GM12878 (cell line): ENCODE measurements at regions not wholly inside any gene's neighbourhood (a gene's known extent, or its start where the extent isn't known, plus 50 kb on each side); places are given as distances from the start of the nearest gene placed in this dataset.

Experiments used
- ATAC-seq: fragments of 200-7000 bp; cut with Tn5 transposase; 3 replicates; pipeline ENCODE4 v1.9.1; 2020; ENCODE audit warnings: mild to moderate bottlenecking, moderate library complexity
- BruUV-seq: library from RNA; stranded (reverse); fragments of 400-500 nt; replicated peaks from 2 replicates; lab custom pipeline; 2021; lab: Mats Ljungman, UMichigan
- CTCF ChIA-PET: fragments of 300-600 bp; sonication (Branson Sonifier 250); formaldehyde crosslinking; extraction: SDS; loops from one replicate; lab custom pipeline; 2021; ENCODE audit warnings: inconsistent platforms; lab: Yijun Ruan, JAX
- POLR2A ChIA-PET: fragments of 350-600 bp; formaldehyde crosslinking; extraction: SDS; loops from one replicate; lab custom pipeline; 2021; ENCODE audit warnings: inconsistent platforms; lab: Charles Lee
- RAD21 ChIA-PET: fragments of 300-600 bp; sonication (Branson Sonifier 250); formaldehyde crosslinking; loops from one replicate; lab custom pipeline; 2023; ENCODE audit warnings: antibody characterized with exemption; ENCODE audit not compliant: unreplicated experiment; lab: Charles Lee
- SMC1A ChIA-PET: fragments of 300-600 bp; sonication (Branson Sonifier 250); formaldehyde crosslinking; loops from one replicate; lab custom pipeline; 2023; ENCODE audit not compliant: unreplicated experiment, uncharacterized antibody; lab: Charles Lee
- DNase-seq: peaks from one replicate; pipeline ENCODE4 v3.0.0-alpha.2; 2011; ENCODE audit warnings: low read depth, low spot score
- FAIRE-seq: peaks from 3 replicates; lab custom pipeline; 2011; peaks lifted over from hg19 to GRCh38; lab: Jason Lieb, UNC
- H2AFZ ChIP-seq: 2 replicates; pipeline ENCODE4 v1.6.0; 2011; ENCODE audit warnings: low read depth, low read length, control low read depth; ENCODE audit not compliant: control insufficient read depth
- H3K27ac ChIP-seq: 2 replicates; pipeline ENCODE4 v1.5.1; 2011; ENCODE audit warnings: control low read depth; ENCODE audit not compliant: control insufficient read depth, insufficient read depth
- H3K27me3 ChIP-seq, 2 experiments: replicated peaks in 1 of 2; 2 replicates each; pipeline versions ENCODE4 v1.6.0 to v1.6.1; 2011; ENCODE audit warnings: low read length in 1 of 2; ENCODE audit not compliant: control insufficient read depth in 2 of 2, insufficient read depth in 2 of 2
- H3K36me3 ChIP-seq, 2 experiments: 2 replicates each; pipeline ENCODE4 v1.5.1; 2011; ENCODE audit warnings: low read length in 1 of 2; ENCODE audit not compliant: control insufficient read depth in 2 of 2, insufficient read depth in 2 of 2
- H3K4me1 ChIP-seq: 2 replicates; pipeline ENCODE4 v1.6.1; 2011; ENCODE audit warnings: mild to moderate bottlenecking, low read length, moderate library complexity, mixed read lengths; ENCODE audit not compliant: control insufficient read depth, insufficient read depth
- H3K4me2 ChIP-seq: 2 replicates; pipeline ENCODE4 v1.6.0; 2011; ENCODE audit warnings: control low read depth; ENCODE audit not compliant: control insufficient read depth, insufficient read depth
- H3K4me3 ChIP-seq: fragments of 200-600 bp; sonication (generic); 2 replicates; pipeline ENCODE4 v1.5.1; 2016
- H3K79me2 ChIP-seq: 2 replicates; pipeline ENCODE4 v1.6.0; 2011; ENCODE audit warnings: low read length; ENCODE audit not compliant: control insufficient read depth, insufficient read depth
- H3K9ac ChIP-seq: 2 replicates; pipeline ENCODE4 v1.8.0; 2011; ENCODE audit warnings: low read length, control low read depth, mixed read lengths; ENCODE audit not compliant: control insufficient read depth, insufficient read depth
- H3K9me3 ChIP-seq: replicated peaks from 3 replicates; pipeline ENCODE4 v1.5.1; 2011; ENCODE audit warnings: mild to moderate bottlenecking, low read length; ENCODE audit not compliant: control insufficient read depth, insufficient read depth
- H4K20me1 ChIP-seq: 2 replicates; pipeline ENCODE4 v1.6.0; 2011; ENCODE audit not compliant: control insufficient read depth, insufficient read depth
- BMI1 ChIP-seq: fragments of 450-650 bp; IDR thresholded peaks from 2 replicates; pipeline ENCODE4 v1.6.1; 2016; ENCODE audit warnings: mild to moderate bottlenecking, moderate library complexity, borderline replicate concordance
- CEBPB ChIP-seq, 2 experiments: fragments of 150-350 bp in 1 of 2; IDR thresholded peaks; 2 replicates each; pipeline ENCODE4 v1.6.1; 2012 to 2014; ENCODE audit warnings: low read depth in 2 of 2, low read length in 2 of 2, borderline replicate concordance in 1 of 2, inconsistent platforms in 1 of 2
- GATAD2B ChIP-seq: fragments of 450-650 bp; conservative IDR thresholded peaks from 2 replicates; pipeline ENCODE4 v1.6.1; 2017; ENCODE audit warnings: low read depth, mild to moderate bottlenecking, moderate library complexity
- HDGF ChIP-seq: fragments of 450-650 bp; IDR thresholded peaks from 2 replicates; pipeline ENCODE4 v1.6.1; 2016; ENCODE audit warnings: antibody characterized with exemption
- IKZF1 ChIP-seq: fragments of 450-650 bp; conservative IDR thresholded peaks from 2 replicates; pipeline ENCODE4 v1.6.1; 2017; ENCODE audit warnings: antibody characterized with exemption, mild to moderate bottlenecking
- KLF5 ChIP-seq: fragments of 450-650 bp; IDR thresholded peaks from 2 replicates; pipeline ENCODE4 v1.6.1; 2014; ENCODE audit warnings: mild to moderate bottlenecking; ENCODE audit not compliant: partially characterized antibody
- MXI1 ChIP-seq: fragments of 150-350 bp; IDR thresholded peaks from 2 replicates; pipeline ENCODE4 v1.6.1; 2011; ENCODE audit warnings: low read depth, mild to moderate bottlenecking, inconsistent platforms, low read length, improper control_type of control experiment
- MYB ChIP-seq: fragments of 150-350 bp; IDR thresholded peaks from 2 replicates; pipeline ENCODE4 v1.6.1; 2014; ENCODE audit warnings: mild to moderate bottlenecking, low read depth, low read length, borderline replicate concordance
- POU2F2 ChIP-seq: IDR thresholded peaks from 3 replicates; pipeline ENCODE4 v1.6.1; 2011; ENCODE audit warnings: low read depth, mild to moderate bottlenecking, low read length, borderline replicate concordance
- RAD21 ChIP-seq: IDR thresholded peaks from 2 replicates; pipeline ENCODE4 v1.6.1; 2011; ENCODE audit warnings: mild to moderate bottlenecking, low read depth, low read length, moderate library complexity; ENCODE audit not compliant: insufficient read depth
- RELA ChIP-seq: fragments of 450-650 bp; IDR thresholded peaks from 2 replicates; pipeline ENCODE4 v1.8.0; 2014; ENCODE audit warnings: borderline replicate concordance; ENCODE audit not compliant: partially characterized antibody
- SMARCA5 ChIP-seq: fragments of 450-650 bp; IDR thresholded peaks from 2 replicates; pipeline ENCODE4 v1.6.1; 2017; ENCODE audit warnings: mild to moderate bottlenecking
- SMC3 ChIP-seq: IDR thresholded peaks from 2 replicates; pipeline ENCODE4 v1.6.1; 2011; ENCODE audit warnings: low read length, improper control_type of control experiment, borderline replicate concordance
- SP1 ChIP-seq: IDR thresholded peaks from one replicate; pipeline ENCODE4 v1.6.1; 2011; ENCODE audit warnings: low read depth, low read length
- ZNF217 ChIP-seq: fragments of 450-650 bp; IDR thresholded peaks from 2 replicates; pipeline ENCODE4 v1.6.1; 2017; ENCODE audit warnings: antibody characterized with exemption, mild to moderate bottlenecking
- WGBS: methylation state at CpG from one replicate; pipeline ENCODE4 v1.1.6; 2016; ENCODE audit warnings: low lambda C conversion rate; ENCODE audit not compliant: insufficient replicate concordance, insufficient coverage; ENCODE audit errors: missing lambda C conversion rate; 5-methylcytosine and 5-hydroxymethylcytosine counted together
- in situ Hi-C: fragments of 300-500 bp; cut with MboI; formaldehyde crosslinking; loops from 9 replicates; pipeline ENCODE4 v1.14.3; 2018; ENCODE audit warnings: mixed read lengths
- intact Hi-C: fragments of 100-400 bp; cut with micrococcal nuclease; formaldehyde crosslinking; loops from one replicate; pipeline ENCODE4 v1.14.2; 2022; ENCODE audit not compliant: unreplicated experiment
- TF ChIP-seq, protein P1 (sequence below): IDR thresholded peaks from 2 replicates; pipeline ENCODE4 v1.6.1; 2012; ENCODE audit warnings: low read length, inconsistent platforms
- TF ChIP-seq, protein P2 (sequence below): fragments of 450-650 bp; formaldehyde crosslinking; IDR thresholded peaks from 2 replicates; pipeline ENCODE4 v1.5.0; 2022; ENCODE audit warnings: mild to moderate bottlenecking, missing genetic modification characterization
- TF ChIP-seq, protein P3 (sequence below): fragments of 450-650 bp; IDR thresholded peaks from 2 replicates; pipeline ENCODE4 v1.6.1; 2017; ENCODE audit warnings: mild to moderate bottlenecking, moderate library complexity

DNA sequence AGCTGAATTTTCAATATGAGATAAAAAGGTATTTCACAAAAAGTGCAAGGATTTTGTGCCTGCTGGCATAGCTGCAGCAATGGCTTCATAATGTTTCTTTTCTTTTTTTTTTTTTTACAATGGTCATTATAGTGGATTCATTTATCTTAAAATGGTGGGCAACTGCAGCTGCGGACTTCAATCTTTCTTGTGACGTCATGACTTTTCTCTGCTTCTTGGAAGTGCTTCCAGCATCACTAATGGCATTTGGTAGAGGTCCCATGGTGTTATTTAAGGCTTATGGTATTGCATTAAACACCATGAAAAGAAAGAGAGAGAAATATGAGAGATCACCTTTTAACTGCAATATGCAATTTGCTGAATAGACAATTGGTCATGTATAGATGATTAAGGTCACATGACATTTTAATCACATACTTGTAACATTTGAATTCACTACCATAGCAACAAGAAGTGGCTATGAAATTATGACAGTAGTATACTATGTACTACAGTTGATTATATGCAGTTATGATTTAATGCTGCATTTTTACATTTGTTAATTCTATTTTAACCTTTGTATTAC, 684.0 kb upstream of the AADAT start:
- ATAC-seq (no peak), DNase-seq (no peak), FAIRE-seq (no peak)
- H2AFZ ChIP-seq = no peak overlapping the region
- H3K9ac ChIP-seq = no peak overlapping the region
- ChIA-PET POLR2A (no interaction called here), SMC1A (interaction anchor here (0.7 kb wide), 1 partner anchor 233 kb away, joined by 3 read pairs; no protein-coding TSS in a partner anchor), RAD21 (no interaction called here), CTCF (no interaction called here)
- no peak overlapping the region for H3K4me3 ChIP-seq
- H3K4me2 ChIP-seq = no peak overlapping the region
- no peak overlapping the region for H3K27ac ChIP-seq
- H3K36me3 ChIP-seq = no peaks in the 10 kb centered on the region
- no peaks in the 10 kb centered on the region for H3K27me3 ChIP-seq
- H3K79me2 ChIP-seq = no peaks in the 10 kb centered on the region
- no TSS peak for BruUV-seq
- no peaks in the 10 kb centered on the region; the same call in 2 of the 3 replicates for H3K9me3 ChIP-seq
- no peaks in the 10 kb centered on the region for H3K4me1 ChIP-seq
- 0% methylated on average over 2 of the region's 2 CpGs for WGBS
- intact Hi-C loops (no loop called here), in situ Hi-C loops (no loop called here)
- no peaks in the 10 kb centered on the region for H4K20me1 ChIP-seq
- TF ChIP-seq, protein P1, sequence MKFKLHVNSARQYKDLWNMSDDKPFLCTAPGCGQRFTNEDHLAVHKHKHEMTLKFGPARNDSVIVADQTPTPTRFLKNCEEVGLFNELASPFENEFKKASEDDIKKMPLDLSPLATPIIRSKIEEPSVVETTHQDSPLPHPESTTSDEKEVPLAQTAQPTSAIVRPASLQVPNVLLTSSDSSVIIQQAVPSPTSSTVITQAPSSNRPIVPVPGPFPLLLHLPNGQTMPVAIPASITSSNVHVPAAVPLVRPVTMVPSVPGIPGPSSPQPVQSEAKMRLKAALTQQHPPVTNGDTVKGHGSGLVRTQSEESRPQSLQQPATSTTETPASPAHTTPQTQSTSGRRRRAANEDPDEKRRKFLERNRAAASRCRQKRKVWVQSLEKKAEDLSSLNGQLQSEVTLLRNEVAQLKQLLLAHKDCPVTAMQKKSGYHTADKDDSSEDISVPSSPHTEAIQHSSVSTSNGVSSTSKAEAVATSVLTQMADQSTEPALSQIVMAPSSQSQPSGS = no peak
- TF ChIP-seq BMI1 (no peak), MYB (no peak), POU2F2 (no peak), KLF5 (no peak), SP1 (no peak), SMC3 (no peak), HDGF (no peak), CEBPB (IDR thresholded peaks at IDR 0.05; ENCODE audit: borderline replicate concordance in 1 of 2, low read depth in 2 of 2, low read length in 2 of 2) (no peak), GATAD2B (no peak), MXI1 (no peak), IKZF1 (no peak), RELA (no peak), RAD21 (no peak), SMARCA5 (no peak), ZNF217 (no peak)
- TF ChIP-seq, protein P2, sequence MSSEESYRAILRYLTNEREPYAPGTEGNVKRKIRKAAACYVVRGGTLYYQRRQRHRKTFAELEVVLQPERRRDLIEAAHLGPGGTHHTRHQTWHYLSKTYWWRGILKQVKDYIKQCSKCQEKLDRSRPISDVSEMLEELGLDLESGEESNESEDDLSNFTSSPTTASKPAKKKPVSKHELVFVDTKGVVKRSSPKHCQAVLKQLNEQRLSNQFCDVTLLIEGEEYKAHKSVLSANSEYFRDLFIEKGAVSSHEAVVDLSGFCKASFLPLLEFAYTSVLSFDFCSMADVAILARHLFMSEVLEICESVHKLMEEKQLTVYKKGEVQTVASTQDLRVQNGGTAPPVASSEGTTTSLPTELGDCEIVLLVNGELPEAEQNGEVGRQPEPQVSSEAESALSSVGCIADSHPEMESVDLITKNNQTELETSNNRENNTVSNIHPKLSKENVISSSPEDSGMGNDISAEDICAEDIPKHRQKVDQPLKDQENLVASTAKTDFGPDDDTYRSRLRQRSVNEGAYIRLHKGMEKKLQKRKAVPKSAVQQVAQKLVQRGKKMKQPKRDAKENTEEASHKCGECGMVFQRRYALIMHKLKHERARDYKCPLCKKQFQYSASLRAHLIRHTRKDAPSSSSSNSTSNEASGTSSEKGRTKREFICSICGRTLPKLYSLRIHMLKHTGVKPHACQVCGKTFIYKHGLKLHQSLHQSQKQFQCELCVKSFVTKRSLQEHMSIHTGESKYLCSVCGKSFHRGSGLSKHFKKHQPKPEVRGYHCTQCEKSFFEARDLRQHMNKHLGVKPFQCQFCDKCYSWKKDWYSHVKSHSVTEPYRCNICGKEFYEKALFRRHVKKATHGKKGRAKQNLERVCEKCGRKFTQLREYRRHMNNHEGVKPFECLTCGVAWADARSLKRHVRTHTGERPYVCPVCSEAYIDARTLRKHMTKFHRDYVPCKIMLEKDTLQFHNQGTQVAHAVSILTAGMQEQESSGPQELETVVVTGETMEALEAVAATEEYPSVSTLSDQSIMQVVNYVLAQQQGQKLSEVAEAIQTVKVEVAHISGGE (CRISPR knock-in tag) = no peak
- TF ChIP-seq, protein P3, sequence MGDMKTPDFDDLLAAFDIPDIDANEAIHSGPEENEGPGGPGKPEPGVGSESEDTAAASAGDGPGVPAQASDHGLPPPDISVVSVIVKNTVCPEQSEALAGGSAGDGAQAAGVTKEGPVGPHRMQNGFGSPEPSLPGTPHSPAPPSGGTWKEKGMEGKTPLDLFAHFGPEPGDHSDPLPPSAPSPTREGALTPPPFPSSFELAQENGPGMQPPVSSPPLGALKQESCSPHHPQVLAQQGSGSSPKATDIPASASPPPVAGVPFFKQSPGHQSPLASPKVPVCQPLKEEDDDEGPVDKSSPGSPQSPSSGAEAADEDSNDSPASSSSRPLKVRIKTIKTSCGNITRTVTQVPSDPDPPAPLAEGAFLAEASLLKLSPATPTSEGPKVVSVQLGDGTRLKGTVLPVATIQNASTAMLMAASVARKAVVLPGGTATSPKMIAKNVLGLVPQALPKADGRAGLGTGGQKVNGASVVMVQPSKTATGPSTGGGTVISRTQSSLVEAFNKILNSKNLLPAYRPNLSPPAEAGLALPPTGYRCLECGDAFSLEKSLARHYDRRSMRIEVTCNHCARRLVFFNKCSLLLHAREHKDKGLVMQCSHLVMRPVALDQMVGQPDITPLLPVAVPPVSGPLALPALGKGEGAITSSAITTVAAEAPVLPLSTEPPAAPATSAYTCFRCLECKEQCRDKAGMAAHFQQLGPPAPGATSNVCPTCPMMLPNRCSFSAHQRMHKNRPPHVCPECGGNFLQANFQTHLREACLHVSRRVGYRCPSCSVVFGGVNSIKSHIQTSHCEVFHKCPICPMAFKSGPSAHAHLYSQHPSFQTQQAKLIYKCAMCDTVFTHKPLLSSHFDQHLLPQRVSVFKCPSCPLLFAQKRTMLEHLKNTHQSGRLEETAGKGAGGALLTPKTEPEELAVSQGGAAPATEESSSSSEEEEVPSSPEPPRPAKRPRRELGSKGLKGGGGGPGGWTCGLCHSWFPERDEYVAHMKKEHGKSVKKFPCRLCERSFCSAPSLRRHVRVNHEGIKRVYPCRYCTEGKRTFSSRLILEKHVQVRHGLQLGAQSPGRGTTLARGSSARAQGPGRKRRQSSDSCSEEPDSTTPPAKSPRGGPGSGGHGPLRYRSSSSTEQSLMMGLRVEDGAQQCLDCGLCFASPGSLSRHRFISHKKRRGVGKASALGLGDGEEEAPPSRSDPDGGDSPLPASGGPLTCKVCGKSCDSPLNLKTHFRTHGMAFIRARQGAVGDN = no peak
